SK-N-SH (cell line): ENCODE measurements at regions not wholly inside any gene's neighbourhood (a gene's known extent, or its start where the extent isn't known, plus 50 kb on each side); places are given as distances from the start of the nearest gene placed in this dataset.

Experiments used
- CTCF ChIA-PET: fragments of 300-600, 350-600 bp; formaldehyde crosslinking; extraction: SDS; loops from one replicate; lab custom pipeline; 2021; lab: Yijun Ruan, JAX
- POLR2A ChIA-PET: fragments of 350-600 bp; sonication (Branson Sonifier 250); formaldehyde crosslinking; extraction: SDS; loops from one replicate; lab custom pipeline; 2020; ENCODE audit warnings: antibody characterized with exemption, inconsistent platforms; lab: Yijun Ruan, JAX
- DNase-seq: peaks from one replicate; pipeline ENCODE4 v3.0.0; 2012
- H2AFZ ChIP-seq: fragments of 200-600 bp; sonication (generic); 2 replicates; pipeline ENCODE4 v1.8.1; 2016; ENCODE audit warnings: antibody characterized with exemption, mild to moderate bottlenecking, low read depth
- H3F3A ChIP-seq: fragments of 200-600 bp; sonication (generic); replicated peaks from 2 replicates; pipeline ENCODE3; 2016; ENCODE audit warnings: antibody characterized with exemption, mild to moderate bottlenecking; ENCODE audit not compliant: insufficient read depth
- H3K27ac ChIP-seq, 2 experiments: fragments of 200-500 bp in 1 of 2; fragments of 200-600 bp in 1 of 2; sonication (Bioruptor generic) in 1 of 2; sonication (generic), shearing (Covaris generic) in 1 of 2; 2 replicates each; pipeline versions ENCODE4 v1.5.1 to v1.6.1; 2014 to 2016; ENCODE audit warnings: low read depth in 2 of 2, inconsistent platforms in 1 of 2, low read length in 1 of 2, mild to moderate bottlenecking in 1 of 2, mixed read lengths in 1 of 2
- H3K27me3 ChIP-seq: fragments of 200-600 bp; sonication (generic), shearing (Covaris generic); 2 replicates; pipeline ENCODE4 v1.6.1; 2016; ENCODE audit warnings: mixed run types; ENCODE audit not compliant: insufficient read depth
- H3K36me3 ChIP-seq, 2 experiments: fragments of 200-500 bp in 1 of 2; fragments of 200-600 bp in 1 of 2; sonication (Bioruptor generic) in 1 of 2; sonication (generic) in 1 of 2; replicated peaks in 1 of 2; 2 replicates each; pipeline versions ENCODE3 to v1.5.1; 2014 to 2016; ENCODE audit warnings: low read length in 1 of 2, mild to moderate bottlenecking in 1 of 2; ENCODE audit not compliant: insufficient read depth in 2 of 2, control insufficient read depth in 1 of 2
- H3K4me1 ChIP-seq, 2 experiments: fragments of 200-500 bp in 1 of 2; fragments of 200-600 bp in 1 of 2; sonication (Bioruptor generic) in 1 of 2; sonication (generic), shearing (Covaris generic) in 1 of 2; 2 replicates each; pipeline versions ENCODE4 v1.5.1 to v1.6.1; 2014 to 2016; ENCODE audit warnings: low read depth in 1 of 2, low read length in 1 of 2, mixed run types in 1 of 2; ENCODE audit not compliant: insufficient read depth in 2 of 2, control insufficient read depth in 1 of 2
- H3K4me2 ChIP-seq: fragments of 200-600 bp; sonication (generic), shearing (Covaris generic); 2 replicates; pipeline ENCODE4 v1.6.1; 2017; ENCODE audit warnings: mixed run types
- H3K4me3 ChIP-seq, 2 experiments: fragments of 200-500 bp in 1 of 2; fragments of 200-600 bp in 1 of 2; sonication (Bioruptor generic) in 1 of 2; sonication (generic), shearing (Covaris generic) in 1 of 2; 2 replicates each; pipeline versions ENCODE4 v1.5.1 to v1.8.1; 2014 to 2016; ENCODE audit warnings: low read depth in 2 of 2, inconsistent platforms in 1 of 2, low read length in 1 of 2, mild to moderate bottlenecking in 1 of 2, mixed read lengths in 1 of 2, moderate library complexity in 1 of 2
- H3K79me2 ChIP-seq: fragments of 200-600 bp; sonication (generic); 2 replicates; pipeline ENCODE4 v1.8.1; 2017; ENCODE audit warnings: mild to moderate bottlenecking; ENCODE audit not compliant: insufficient read depth
- H3K9ac ChIP-seq: fragments of 200-600 bp; sonication (generic); 2 replicates; pipeline ENCODE4 v1.6.1; 2017; ENCODE audit warnings: mixed run types
- H3K9me2 ChIP-seq: fragments of 200-600 bp; sonication (generic); 2 replicates; pipeline ENCODE4 v1.6.1; 2017; ENCODE audit warnings: mixed run types
- H3K9me3 ChIP-seq: fragments of 200-600 bp; sonication (generic); 2 replicates; pipeline ENCODE4 v1.6.1; 2017; ENCODE audit warnings: mixed run types, mild to moderate bottlenecking, moderate library complexity
- H4K20me1 ChIP-seq: fragments of 200-600 bp; sonication (generic); 2 replicates; pipeline ENCODE4 v1.6.1; 2017; ENCODE audit warnings: mild to moderate bottlenecking, mixed run types; ENCODE audit not compliant: insufficient read depth
- FOXJ3 ChIP-seq: sonication (generic); formaldehyde crosslinking; IDR thresholded peaks from 2 replicates; pipeline ENCODE4 v1.5.1; 2020; ENCODE audit warnings: mild to moderate bottlenecking, missing genetic modification reagents
- JUND ChIP-seq: IDR thresholded peaks from 2 replicates; pipeline ENCODE4 v1.4.0; 2012
- POLR2AphosphoS5 ChIP-seq: IDR thresholded peaks from 2 replicates; pipeline ENCODE4 v1.6.1; 2012; ENCODE audit warnings: low read depth, low read length
- SMC3 ChIP-seq: IDR thresholded peaks from 2 replicates; pipeline ENCODE4 v1.6.1; 2012; ENCODE audit warnings: low read depth, low read length, improper control_type of control experiment
- TAF1 ChIP-seq: IDR thresholded peaks from 2 replicates; pipeline ENCODE4 v1.6.1; 2012; ENCODE audit warnings: low read depth, mild to moderate bottlenecking, low read length, moderate library complexity, borderline replicate concordance
- TEAD4 ChIP-seq: IDR thresholded peaks from 2 replicates; pipeline ENCODE4 v1.4.0; 2012; ENCODE audit warnings: mild to moderate bottlenecking, borderline replicate concordance; ENCODE audit not compliant: insufficient read depth
- WGBS: methylation state at CpG from one replicate; pipeline ENCODE4 v1.1.6; 2017; ENCODE audit warnings: low lambda C conversion rate; 5-methylcytosine and 5-hydroxymethylcytosine counted together
- TF ChIP-seq, protein P1 (sequence below): IDR thresholded peaks from 2 replicates; pipeline ENCODE4 v1.6.1; 2012; ENCODE audit warnings: mild to moderate bottlenecking, low read depth, low read length, moderate library complexity
- TF ChIP-seq, protein P2 (sequence below): IDR thresholded peaks from 2 replicates; pipeline ENCODE4 v1.4.0; 2012; ENCODE audit warnings: low read depth, borderline replicate concordance

DNA sequence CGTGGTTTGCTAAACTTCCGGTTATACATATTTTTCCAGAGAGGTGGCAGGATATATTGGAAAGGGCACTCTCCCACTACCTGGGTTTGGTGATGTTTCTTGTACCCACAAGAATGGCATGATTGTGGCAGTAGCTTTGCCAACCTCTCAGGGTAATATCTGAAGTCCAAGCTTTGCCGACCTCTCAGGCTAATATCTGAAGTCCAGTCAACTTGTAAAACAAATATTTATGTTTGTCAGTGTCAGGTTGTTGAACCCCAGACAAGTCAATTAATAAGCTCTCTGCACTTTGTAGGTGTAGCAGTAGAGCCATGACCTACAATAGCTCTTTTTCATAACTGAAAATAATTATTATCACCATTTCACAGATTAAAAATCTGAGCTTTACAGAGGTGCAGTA lies 167.0 kb downstream of the POU4F1 start (continued):
- TF ChIP-seq, protein P1, sequence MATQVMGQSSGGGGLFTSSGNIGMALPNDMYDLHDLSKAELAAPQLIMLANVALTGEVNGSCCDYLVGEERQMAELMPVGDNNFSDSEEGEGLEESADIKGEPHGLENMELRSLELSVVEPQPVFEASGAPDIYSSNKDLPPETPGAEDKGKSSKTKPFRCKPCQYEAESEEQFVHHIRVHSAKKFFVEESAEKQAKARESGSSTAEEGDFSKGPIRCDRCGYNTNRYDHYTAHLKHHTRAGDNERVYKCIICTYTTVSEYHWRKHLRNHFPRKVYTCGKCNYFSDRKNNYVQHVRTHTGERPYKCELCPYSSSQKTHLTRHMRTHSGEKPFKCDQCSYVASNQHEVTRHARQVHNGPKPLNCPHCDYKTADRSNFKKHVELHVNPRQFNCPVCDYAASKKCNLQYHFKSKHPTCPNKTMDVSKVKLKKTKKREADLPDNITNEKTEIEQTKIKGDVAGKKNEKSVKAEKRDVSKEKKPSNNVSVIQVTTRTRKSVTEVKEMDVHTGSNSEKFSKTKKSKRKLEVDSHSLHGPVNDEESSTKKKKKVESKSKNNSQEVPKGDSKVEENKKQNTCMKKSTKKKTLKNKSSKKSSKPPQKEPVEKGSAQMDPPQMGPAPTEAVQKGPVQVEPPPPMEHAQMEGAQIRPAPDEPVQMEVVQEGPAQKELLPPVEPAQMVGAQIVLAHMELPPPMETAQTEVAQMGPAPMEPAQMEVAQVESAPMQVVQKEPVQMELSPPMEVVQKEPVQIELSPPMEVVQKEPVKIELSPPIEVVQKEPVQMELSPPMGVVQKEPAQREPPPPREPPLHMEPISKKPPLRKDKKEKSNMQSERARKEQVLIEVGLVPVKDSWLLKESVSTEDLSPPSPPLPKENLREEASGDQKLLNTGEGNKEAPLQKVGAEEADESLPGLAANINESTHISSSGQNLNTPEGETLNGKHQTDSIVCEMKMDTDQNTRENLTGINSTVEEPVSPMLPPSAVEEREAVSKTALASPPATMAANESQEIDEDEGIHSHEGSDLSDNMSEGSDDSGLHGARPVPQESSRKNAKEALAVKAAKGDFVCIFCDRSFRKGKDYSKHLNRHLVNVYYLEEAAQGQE, result no peak
- no peak for TF ChIP-seq JUND

- H2AFZ ChIP-seq, result no peak overlapping the region
- no peak overlapping the region for H3K4me2 ChIP-seq
- H3K27me3 ChIP-seq, result no peaks in the 10 kb centered on the region
- no peaks in the 10 kb centered on the region for H3F3A ChIP-seq
- ChIA-PET CTCF (interaction anchor here (1.1 kb wide), 2 partner anchors 10 to 66 kb away, joined by 3 read pairs; no protein-coding TSS in a partner anchor), POLR2A (no interaction called here)
- no peak overlapping the region for H3K27ac ChIP-seq
- no peaks in the 10 kb centered on the region for H3K79me2 ChIP-seq
- no peaks in the 10 kb centered on the region for H4K20me1 ChIP-seq
- no peak overlapping the region for H3K4me3 ChIP-seq
- WGBS, result 24% methylated on average over 1 of the region's 1 CpG
- no peaks in the 10 kb centered on the region for H3K4me1 ChIP-seq
- no peaks in the 10 kb centered on the region for H3K36me3 ChIP-seq
- DNase-seq, result no peak
- no peak overlapping the region for H3K9ac ChIP-seq
- no peaks in the 10 kb centered on the region for H3K9me2 ChIP-seq
- H3K9me3 ChIP-seq, result no peaks in the 10 kb centered on the region
- TF ChIP-seq POLR2AphosphoS5 (no peak), TAF1 (no peak), FOXJ3 (CRISPR knock-in tag) (no peak), TEAD4 (no peak)
- TF ChIP-seq, protein P2, sequence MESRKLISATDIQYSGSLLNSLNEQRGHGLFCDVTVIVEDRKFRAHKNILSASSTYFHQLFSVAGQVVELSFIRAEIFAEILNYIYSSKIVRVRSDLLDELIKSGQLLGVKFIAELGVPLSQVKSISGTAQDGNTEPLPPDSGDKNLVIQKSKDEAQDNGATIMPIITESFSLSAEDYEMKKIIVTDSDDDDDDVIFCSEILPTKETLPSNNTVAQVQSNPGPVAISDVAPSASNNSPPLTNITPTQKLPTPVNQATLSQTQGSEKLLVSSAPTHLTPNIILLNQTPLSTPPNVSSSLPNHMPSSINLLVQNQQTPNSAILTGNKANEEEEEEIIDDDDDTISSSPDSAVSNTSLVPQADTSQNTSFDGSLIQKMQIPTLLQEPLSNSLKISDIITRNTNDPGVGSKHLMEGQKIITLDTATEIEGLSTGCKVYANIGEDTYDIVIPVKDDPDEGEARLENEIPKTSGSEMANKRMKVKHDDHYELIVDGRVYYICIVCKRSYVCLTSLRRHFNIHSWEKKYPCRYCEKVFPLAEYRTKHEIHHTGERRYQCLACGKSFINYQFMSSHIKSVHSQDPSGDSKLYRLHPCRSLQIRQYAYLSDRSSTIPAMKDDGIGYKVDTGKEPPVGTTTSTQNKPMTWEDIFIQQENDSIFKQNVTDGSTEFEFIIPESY, result no peak
These were observed 172.0 kb downstream of the POU4F1 start for GRCh38 chr13:78431328-78431727.

DNA sequence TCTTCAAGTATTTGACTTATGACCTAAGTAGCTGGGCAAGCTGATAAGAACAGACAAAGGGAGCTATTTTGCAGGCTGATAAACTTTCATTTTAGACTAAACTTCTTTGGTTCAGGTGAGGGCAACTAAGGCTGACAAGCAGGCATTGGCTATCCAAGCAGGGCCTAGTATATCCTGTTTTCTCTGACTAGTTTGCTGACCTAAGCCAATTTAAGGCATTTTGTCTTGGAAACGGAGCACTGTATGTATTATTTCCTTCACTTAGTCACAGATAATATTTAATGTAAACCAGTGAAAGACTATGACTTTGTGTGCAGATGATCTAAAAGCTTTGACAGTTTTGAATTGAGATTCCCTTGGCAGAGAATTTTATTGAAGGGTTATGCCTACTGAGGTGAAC lies 172.5 kb downstream of the POU4F1 start:
- no peaks in the 10 kb centered on the region for H3K79me2 ChIP-seq
- H3K9me3 ChIP-seq, result no peaks in the 10 kb centered on the region
- 29% methylated on average over 1 of the region's 1 CpG for WGBS
- H2AFZ ChIP-seq, result no peak overlapping the region
- H3K9me2 ChIP-seq, result no peaks in the 10 kb centered on the region
- no peak overlapping the region for H3K4me3 ChIP-seq
- no peaks in the 10 kb centered on the region for H3K27me3 ChIP-seq
- H3K36me3 ChIP-seq, result no peaks in the 10 kb centered on the region
- no peaks in the 10 kb centered on the region for H4K20me1 ChIP-seq
- no peaks in the 10 kb centered on the region for H3K4me1 ChIP-seq
- no peak overlapping the region for H3K27ac ChIP-seq
- DNase-seq, result no peak
- POLR2A ChIA-PET, result no interaction called here
- CTCF ChIA-PET, result interaction anchor here (1.1 kb wide), 1 partner anchor 10 kb away, joined by 3 read pairs; no protein-coding TSS in a partner anchor
- H3K9ac ChIP-seq, result no peak overlapping the region
- TF ChIP-seq POLR2AphosphoS5 (no peak), SMC3 (no peak)
- no peaks in the 10 kb centered on the region for H3F3A ChIP-seq
- no peak overlapping the region for H3K4me2 ChIP-seq
